ENCODE measurements at regions not wholly inside any gene's neighbourhood (a gene's known extent, or its start where the extent isn't known, plus 50 kb on each side); places are given as distances from the start of the nearest gene placed in this dataset.
"Not testable (repeated sequence)": the region's sequence is repeated elsewhere in the genome, so short reads cannot be mapped to it uniquely, and the experiment has no call there.

DNA sequence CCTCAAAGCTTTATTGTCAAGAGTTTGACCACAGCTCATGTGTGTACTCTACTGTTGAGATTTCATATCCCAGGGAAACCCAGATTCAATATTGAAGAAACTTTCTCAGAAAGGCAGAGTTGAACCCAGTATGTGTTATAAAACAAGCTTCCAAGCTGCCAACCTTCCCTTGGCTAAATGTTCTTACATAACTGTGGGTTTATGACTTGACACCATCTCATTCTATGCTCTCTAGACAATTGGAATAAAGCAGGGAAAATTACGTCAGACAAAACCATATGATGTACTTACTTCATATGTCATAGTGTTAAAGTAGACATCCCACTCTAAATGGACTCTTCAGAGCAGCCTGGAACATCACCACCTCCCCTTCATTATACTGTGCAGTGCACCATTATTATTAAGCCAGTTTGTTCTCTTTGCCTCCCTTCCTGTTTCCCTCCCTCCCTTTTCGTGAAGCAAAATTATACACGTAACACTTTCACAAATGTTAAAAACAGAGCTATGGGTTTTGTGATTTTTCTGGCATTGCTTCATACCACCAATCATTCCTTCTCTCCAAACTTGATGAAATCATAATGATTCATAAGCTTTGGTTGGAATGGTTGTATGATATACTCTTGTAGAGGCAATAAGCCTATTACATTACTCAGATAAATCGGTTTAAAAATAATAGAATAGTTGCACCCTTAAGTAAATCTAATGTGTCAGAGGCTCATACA lies 507.2 kb downstream of the LTN1 start:
- Mint-ChIP-seq H3K9me3 (no peaks in the 10 kb centered on the region), H3K4me1 (ENCODE audit: low read depth) (no peaks in the 10 kb centered on the region), H3K4me3 (ENCODE audit: low read depth) (no peak overlapping the region), H3K27me3 (ENCODE audit: low read depth) (no peaks in the 10 kb centered on the region), H3K27ac (no peak overlapping the region), H3K36me3 (ENCODE audit: low read depth) (no peaks in the 10 kb centered on the region)
- DNase-seq (ENCODE audit: low spot score) = no peak
- intact Hi-C loops (cut with micrococcal nuclease) = no loop called here

DNA sequence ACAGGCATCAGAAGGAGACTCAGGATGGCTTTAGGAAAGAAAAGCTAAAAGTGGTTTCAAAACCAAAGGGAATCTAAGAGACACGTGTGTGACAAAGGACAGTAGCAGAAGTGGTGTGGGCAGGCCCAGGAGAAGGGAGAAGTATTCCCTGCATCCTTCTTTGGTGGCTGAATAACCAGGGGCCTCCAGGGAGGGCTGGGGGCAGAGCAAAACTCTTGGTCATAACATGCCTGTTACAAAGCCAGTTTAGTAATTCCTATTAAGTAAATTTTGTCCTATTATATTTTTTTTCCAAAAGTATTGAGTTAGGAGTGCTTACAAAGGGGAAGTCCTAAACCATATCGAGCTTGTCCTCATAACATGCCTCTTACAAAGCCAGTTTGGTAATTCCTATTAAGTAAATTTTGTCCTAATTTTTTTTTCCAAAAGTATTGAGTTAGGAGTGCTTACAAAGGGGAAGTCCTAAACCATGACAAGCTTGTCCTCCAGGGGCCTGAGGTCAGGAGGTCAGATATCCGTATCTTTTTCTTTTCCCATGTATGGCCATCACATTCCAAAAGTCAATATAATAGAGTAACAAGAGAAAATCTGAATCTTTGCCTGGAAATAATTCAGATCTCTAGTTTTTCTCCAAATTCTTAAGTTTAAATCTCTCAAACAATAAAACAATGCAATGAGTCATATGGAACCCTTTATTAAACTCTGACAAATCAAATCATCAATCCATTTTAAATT lies 509.2 kb downstream of the LTN1 start:
- H3K36me3 Mint-ChIP-seq (ENCODE audit: low read depth) = no peaks in the 10 kb centered on the region
- H3K9me3 Mint-ChIP-seq = no peaks in the 10 kb centered on the region
- no peak overlapping the region for H3K27ac Mint-ChIP-seq
- H3K27me3 Mint-ChIP-seq (ENCODE audit: low read depth) = no peaks in the 10 kb centered on the region
- DNase-seq (ENCODE audit: low spot score) = no peak
- no peaks in the 10 kb centered on the region for H3K4me1 Mint-ChIP-seq (ENCODE audit: low read depth)
- H3K4me3 Mint-ChIP-seq (ENCODE audit: low read depth) = no peak overlapping the region
- intact Hi-C loops (cut with micrococcal nuclease) = no loop called here

DNA sequence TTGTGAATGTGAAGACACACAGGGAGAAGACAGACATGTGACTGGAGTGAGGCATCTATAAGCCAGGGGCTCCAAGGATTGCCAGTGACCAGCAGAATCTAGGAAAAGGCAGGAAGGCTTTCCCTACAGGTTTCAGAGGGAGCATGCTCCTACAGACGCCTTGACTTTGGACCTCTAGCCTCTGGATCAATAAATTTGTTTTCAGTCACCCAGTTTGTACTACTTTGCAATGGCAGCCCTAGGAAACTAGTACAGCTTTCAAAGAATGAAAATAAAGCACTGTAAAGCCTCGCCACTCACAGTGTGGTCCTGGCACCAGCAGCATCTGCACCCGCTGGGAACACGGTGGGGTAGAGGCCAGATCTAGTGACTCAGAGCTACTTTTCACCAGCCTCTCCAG lies 510.0 kb downstream of the LTN1 start:
- Mint-ChIP-seq H3K4me1 (ENCODE audit: low read depth) (no peaks in the 10 kb centered on the region), H3K27me3 (ENCODE audit: low read depth) (no peaks in the 10 kb centered on the region), H3K27ac (no peak overlapping the region), H3K9me3 (no peaks in the 10 kb centered on the region), H3K36me3 (ENCODE audit: low read depth) (no peaks in the 10 kb centered on the region), H3K4me3 (ENCODE audit: low read depth) (no peak overlapping the region)
- intact Hi-C loops (cut with micrococcal nuclease) = no loop called here
- no peak for DNase-seq (ENCODE audit: low spot score)

DNA sequence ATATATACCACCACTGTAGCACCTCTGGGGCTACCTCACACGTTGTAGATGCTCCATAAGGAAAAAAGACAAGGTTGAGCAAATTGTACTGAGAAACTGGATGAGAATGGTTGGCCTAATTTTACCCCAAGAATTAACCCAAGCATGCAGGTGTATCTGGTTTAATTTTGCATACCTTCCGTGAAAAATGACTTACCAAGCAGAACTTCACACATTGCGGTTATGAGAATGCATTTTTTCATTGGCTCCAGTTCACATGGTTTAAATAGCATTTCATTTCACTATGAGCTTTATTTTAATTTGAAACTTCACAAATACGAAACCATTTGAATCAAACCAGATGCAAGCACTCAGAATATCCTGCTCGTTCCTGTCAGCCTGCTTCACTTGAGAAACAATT lies 512.2 kb downstream of the LTN1 start:
- Mint-ChIP-seq H3K36me3 (ENCODE audit: low read depth) (no peaks in the 10 kb centered on the region), H3K4me1 (ENCODE audit: low read depth) (no peaks in the 10 kb centered on the region), H3K27ac (no peak overlapping the region), H3K4me3 (ENCODE audit: low read depth) (no peak overlapping the region), H3K9me3 (no peaks in the 10 kb centered on the region), H3K27me3 (ENCODE audit: low read depth) (no peaks in the 10 kb centered on the region)
- no peak for DNase-seq (ENCODE audit: low spot score)
- intact Hi-C loops (cut with micrococcal nuclease) = no loop called here

DNA sequence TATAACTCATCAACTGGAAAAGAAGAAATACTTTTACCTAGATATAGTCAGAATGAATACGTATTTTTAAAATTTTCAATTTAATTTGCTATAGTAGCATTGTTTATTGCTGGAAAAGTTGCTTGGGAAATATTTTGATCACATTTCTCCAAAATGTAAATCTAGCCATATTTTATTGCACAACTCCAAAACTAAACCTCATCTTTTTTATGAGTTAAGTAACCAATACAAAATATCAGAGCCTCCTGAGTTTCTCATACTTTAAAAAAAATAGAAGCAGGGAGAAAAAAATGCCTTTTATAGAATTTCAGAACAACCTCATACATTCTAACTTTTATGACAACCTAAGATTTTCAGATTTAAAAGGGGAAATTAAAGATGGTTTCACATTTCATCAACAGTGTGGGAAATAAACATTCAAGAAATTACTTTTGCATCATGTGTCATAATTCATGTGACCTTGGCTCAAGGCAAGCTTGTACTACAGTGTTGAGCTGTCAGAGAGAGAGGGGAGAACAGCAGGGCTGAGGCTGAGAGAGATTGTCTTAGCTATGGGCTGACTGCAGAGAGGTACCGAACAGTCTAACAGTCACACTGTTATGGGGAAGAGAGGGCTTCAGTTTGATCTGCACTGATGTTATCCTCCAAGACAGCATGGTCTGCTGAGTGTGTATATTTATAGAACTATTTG lies 519.0 kb downstream of the LTN1 start:
- DNase-seq (ENCODE audit: low spot score) = no peak
- Mint-ChIP-seq H3K27me3 (ENCODE audit: low read depth) (peaks cover 3% of the 10 kb centered on the region), H3K4me3 (ENCODE audit: low read depth) (no peak overlapping the region), H3K9me3 (no peaks in the 10 kb centered on the region), H3K36me3 (ENCODE audit: low read depth) (no peaks in the 10 kb centered on the region), H3K4me1 (ENCODE audit: low read depth) (no peaks in the 10 kb centered on the region), H3K27ac (no peak overlapping the region)
- intact Hi-C loops (cut with micrococcal nuclease) = no loop called here

DNA sequence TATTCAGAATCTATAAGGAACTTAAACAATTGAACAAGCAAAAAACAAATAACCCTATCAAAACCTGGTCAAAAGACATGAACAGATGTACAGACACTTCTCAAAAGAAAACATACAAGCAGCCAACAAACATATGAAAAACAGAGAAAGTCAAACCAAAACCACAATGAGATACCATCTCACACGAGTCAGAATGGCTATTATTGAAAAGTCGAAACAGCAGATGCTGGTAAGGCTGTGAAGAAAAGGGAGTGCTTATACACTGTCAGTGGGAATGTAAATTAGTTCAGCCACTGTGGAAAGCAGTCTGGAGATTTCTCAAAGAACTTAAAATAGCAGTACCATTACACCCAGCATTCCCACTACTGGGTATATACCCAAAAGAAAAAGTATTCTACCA lies 520.1 kb downstream of the LTN1 start:
- H3K4me3 Mint-ChIP-seq (ENCODE audit: low read depth) = not testable (repeated sequence)

DNA sequence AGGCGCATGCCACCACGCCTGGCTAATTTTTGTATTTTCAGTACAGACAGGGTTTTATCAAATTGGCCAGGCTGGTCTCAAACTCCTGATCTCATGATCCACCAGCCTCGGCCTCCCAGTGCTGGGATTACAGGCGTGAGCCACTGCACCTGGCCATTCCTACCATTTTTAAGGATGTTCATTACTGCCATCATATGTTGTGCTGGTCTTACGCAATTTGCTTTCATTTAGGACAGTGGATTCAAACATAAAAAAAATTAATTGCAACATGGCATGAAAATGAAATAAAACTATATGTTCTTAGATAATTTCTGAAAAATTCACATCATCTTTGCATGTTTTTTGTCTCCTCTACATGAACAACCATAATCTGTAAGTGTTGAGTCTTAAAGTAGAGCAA lies 527.7 kb downstream of the LTN1 start:
- H3K36me3 Mint-ChIP-seq (ENCODE audit: low read depth) = no peaks in the 10 kb centered on the region
- no peak overlapping the region for H3K27ac Mint-ChIP-seq
- intact Hi-C loops (cut with micrococcal nuclease) = no loop called here
- H3K27me3 Mint-ChIP-seq (ENCODE audit: low read depth) = peaks cover 6% of the 10 kb centered on the region
- no peak for DNase-seq (ENCODE audit: low spot score)
- no peak overlapping the region for H3K4me3 Mint-ChIP-seq (ENCODE audit: low read depth)
- no peaks in the 10 kb centered on the region for H3K9me3 Mint-ChIP-seq
- H3K4me1 Mint-ChIP-seq (ENCODE audit: low read depth) = no peaks in the 10 kb centered on the region

More for the DNA sequence above, 520.1 kb downstream of the LTN1 start:
- DNase-seq (ENCODE audit: low spot score); intact Hi-C loops (cut with micrococcal nuclease); H3K36me3 Mint-ChIP-seq (ENCODE audit: low read depth); H3K27ac Mint-ChIP-seq; H3K9me3 Mint-ChIP-seq; H3K4me1 Mint-ChIP-seq (ENCODE audit: low read depth); H3K27me3 Mint-ChIP-seq (ENCODE audit: low read depth): not testable (repeated sequence)

DNA sequence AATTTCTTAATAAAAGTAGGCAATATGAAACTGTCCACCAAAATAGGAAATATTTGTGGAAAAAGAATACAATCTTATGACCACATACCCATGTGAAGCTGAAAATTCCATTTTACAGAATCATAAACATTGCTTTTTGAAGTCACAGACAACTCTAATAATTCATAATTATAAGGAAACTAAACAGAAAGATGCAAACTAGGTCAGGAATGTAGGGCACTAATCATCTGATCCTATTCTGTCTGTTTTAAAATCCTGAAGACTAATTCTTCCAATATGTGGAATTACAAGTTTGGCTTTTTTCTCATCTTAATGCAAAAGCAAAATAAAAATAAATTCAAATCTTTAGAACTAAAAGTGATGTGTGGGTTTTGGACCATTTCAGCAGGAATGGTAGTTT lies 528.6 kb downstream of the LTN1 start:
- no peaks in the 10 kb centered on the region for H3K36me3 Mint-ChIP-seq (ENCODE audit: low read depth)
- no peak overlapping the region for H3K4me3 Mint-ChIP-seq (ENCODE audit: low read depth)
- H3K27ac Mint-ChIP-seq = no peak overlapping the region
- intact Hi-C loops (cut with micrococcal nuclease) = no loop called here
- H3K27me3 Mint-ChIP-seq (ENCODE audit: low read depth) = peaks cover 6% of the 10 kb centered on the region
- no peak for DNase-seq (ENCODE audit: low spot score)
- no peaks in the 10 kb centered on the region for H3K4me1 Mint-ChIP-seq (ENCODE audit: low read depth)
- no peaks in the 10 kb centered on the region for H3K9me3 Mint-ChIP-seq

DNA sequence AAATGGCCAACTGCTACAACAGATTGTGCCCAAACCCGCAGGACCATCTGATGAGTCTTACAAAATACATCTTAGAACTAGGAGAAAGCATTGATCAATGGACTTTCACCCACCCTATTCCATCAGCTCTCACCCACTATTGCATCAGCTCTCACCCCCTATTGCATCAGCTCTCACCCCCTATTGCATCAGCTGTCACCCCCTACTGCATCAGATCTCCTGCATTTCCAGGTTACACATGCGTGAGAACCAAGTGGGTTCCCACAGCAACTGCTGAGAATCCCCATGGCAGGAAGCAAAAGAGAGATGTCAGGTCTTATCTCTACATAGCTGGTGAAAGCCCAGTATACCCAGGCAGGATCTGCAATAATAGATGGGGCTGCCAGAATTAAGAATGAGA lies 533.5 kb downstream of the LTN1 start:
- no peak for DNase-seq (ENCODE audit: low spot score)
- Mint-ChIP-seq H3K36me3 (ENCODE audit: low read depth) (no peaks in the 10 kb centered on the region), H3K4me3 (ENCODE audit: low read depth) (no peak overlapping the region), H3K27me3 (ENCODE audit: low read depth) (peaks cover 3% of the 10 kb centered on the region), H3K4me1 (ENCODE audit: low read depth) (no peaks in the 10 kb centered on the region), H3K9me3 (no peaks in the 10 kb centered on the region), H3K27ac (no peak overlapping the region)
- intact Hi-C loops (cut with micrococcal nuclease) = no loop called here

DNA sequence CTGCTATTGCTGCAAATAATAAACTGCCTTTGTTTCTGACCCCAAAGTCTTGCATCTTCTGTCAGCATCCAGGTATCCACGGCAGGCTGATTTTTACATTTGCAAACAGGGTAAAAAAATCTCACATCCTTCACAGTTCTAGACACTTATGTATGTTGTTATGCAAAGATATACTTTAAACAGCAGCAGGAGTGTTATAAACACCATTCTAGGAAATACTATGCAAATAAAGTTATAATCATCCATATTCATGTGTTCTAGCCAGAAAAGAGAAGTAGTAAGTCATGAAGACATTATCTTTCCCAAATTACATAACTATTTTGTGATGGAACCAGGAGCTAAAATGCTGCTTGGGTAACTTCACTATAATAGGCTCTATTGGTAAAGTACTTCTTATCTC lies 534.2 kb downstream of the LTN1 start:
- no peak overlapping the region for H3K4me3 Mint-ChIP-seq (ENCODE audit: low read depth)
- no peaks in the 10 kb centered on the region for H3K9me3 Mint-ChIP-seq
- DNase-seq (ENCODE audit: low spot score) = no peak
- H3K27ac Mint-ChIP-seq = no peak overlapping the region
- H3K4me1 Mint-ChIP-seq (ENCODE audit: low read depth) = no peaks in the 10 kb centered on the region
- peaks cover 3% of the 10 kb centered on the region for H3K27me3 Mint-ChIP-seq (ENCODE audit: low read depth)
- intact Hi-C loops (cut with micrococcal nuclease) = no loop called here
- H3K36me3 Mint-ChIP-seq (ENCODE audit: low read depth) = no peaks in the 10 kb centered on the region

DNA sequence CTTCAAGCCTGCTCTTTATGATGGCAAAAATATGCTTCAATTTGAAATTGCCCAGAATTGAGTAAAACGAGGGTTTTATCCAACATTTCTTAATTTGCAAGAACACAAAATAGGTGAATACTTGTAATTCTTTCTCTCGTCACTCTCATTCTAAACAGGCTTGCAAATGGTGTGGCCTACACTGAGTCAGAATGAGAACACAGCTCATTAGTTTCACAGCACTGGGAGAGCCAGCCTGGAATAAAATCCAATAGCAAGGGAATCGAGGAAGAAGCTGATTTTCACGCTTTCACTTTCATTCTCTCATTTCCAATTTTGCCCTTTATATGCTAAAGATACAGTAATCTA lies 537.5 kb downstream of the LTN1 start:
- Mint-ChIP-seq H3K4me1 (ENCODE audit: low read depth) (no peaks in the 10 kb centered on the region), H3K36me3 (ENCODE audit: low read depth) (no peaks in the 10 kb centered on the region), H3K27me3 (ENCODE audit: low read depth) (no peaks in the 10 kb centered on the region), H3K4me3 (ENCODE audit: low read depth) (no peak overlapping the region), H3K27ac (no peak overlapping the region), H3K9me3 (no peaks in the 10 kb centered on the region)
- DNase-seq (ENCODE audit: low spot score) = no peak
- intact Hi-C loops (cut with micrococcal nuclease) = no loop called here

DNA sequence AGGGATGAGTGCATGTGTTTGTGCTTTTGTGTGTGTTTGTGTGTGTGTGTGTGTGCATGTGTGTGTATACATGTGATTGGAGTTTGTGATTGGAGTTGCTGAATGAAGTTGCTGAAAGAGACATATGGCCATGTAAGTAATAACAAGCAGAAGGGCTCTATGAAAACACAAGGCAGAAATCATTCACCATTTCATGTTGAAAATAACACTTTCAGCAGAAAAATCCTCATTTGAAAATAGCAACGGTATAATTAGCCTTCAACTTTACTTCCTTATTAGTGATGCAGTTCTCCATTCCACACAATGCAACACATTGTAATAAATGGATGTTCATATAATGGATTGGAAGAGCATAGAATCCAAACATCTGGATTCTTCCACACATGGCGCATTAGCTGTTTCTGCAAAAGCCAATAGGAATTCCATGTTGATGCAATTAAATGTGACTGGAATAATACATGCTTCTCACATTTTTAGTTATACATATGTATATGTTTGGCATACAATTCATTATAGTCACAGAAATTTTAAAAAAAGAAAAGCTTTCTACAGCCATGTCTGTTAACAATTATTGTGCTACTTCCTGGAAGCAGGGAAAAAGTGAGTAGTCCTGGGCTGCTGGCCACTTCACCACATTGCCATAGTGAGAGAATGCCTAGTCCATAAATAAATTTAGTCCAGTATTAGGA lies 538.0 kb downstream of the LTN1 start:
- intact Hi-C loops (cut with micrococcal nuclease) = no loop called here
- Mint-ChIP-seq H3K36me3 (ENCODE audit: low read depth) (no peaks in the 10 kb centered on the region), H3K4me1 (ENCODE audit: low read depth) (no peaks in the 10 kb centered on the region), H3K27ac (no peak overlapping the region), H3K4me3 (ENCODE audit: low read depth) (no peak overlapping the region), H3K27me3 (ENCODE audit: low read depth) (no peaks in the 10 kb centered on the region), H3K9me3 (no peaks in the 10 kb centered on the region)
- no peak for DNase-seq (ENCODE audit: low spot score)

DNA sequence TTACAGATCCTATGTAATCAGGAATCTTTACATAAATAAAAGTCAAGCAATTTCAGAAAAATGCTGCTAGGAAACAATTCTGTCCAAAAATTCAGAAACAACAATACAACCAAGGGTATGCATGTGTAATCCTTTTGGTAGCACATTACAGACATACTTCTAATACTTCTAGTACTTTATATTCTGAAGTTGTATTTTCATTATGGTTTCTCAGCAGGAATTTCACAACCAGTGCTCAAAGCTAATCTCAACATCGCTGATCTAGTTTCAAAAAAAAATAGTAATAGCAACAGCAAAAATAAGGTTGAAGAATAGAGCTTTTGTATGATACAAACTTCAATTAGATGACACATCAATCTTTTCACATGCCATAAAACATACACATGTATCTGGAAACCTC lies 545.2 kb downstream of the LTN1 start:
- intact Hi-C loops (cut with micrococcal nuclease) = no loop called here
- DNase-seq (ENCODE audit: low spot score) = no peak
- Mint-ChIP-seq H3K36me3 (ENCODE audit: low read depth) (no peaks in the 10 kb centered on the region), H3K27me3 (ENCODE audit: low read depth) (no peaks in the 10 kb centered on the region), H3K4me1 (ENCODE audit: low read depth) (no peaks in the 10 kb centered on the region), H3K4me3 (ENCODE audit: low read depth) (no peak overlapping the region), H3K27ac (no peak overlapping the region), H3K9me3 (no peaks in the 10 kb centered on the region)
